H1 (cell line): ENCODE measurements at regions not wholly inside any gene's neighbourhood (a gene's known extent, or its start where the extent isn't known, plus 50 kb on each side); places are given as distances from the start of the nearest gene placed in this dataset.

ENCODE experiments used
- CTCF ChIA-PET: fragments of 300-600 bp; sonication (Branson Sonifier 250); formaldehyde crosslinking; loops from one replicate; lab custom pipeline; 2021; ENCODE audit not compliant: partially characterized antibody; lab: Charles Lee
- POLR2A ChIA-PET: fragments of 300-600 bp; sonication (Branson Sonifier 250); formaldehyde crosslinking; loops from one replicate; lab custom pipeline; 2021; ENCODE audit warnings: inconsistent platforms; ENCODE audit not compliant: partially characterized antibody; lab: Charles Lee
- DNase-seq, 2 experiments: peaks; one replicate each; pipeline versions ENCODE4 v3.0.0 to v3.0.0-alpha.2; 2010 to 2022; ENCODE audit warnings: low spot score in 2 of 2, low read depth in 1 of 2, mixed read lengths in 1 of 2
- FAIRE-seq: peaks from 2 replicates; lab custom pipeline; 2011; peaks lifted over from hg19 to GRCh38; lab: Jason Lieb, UNC
- H2AFZ ChIP-seq: 2 replicates; pipeline ENCODE4 v1.8.1; 2012; ENCODE audit warnings: low read length, inconsistent platforms
- H2AK5ac ChIP-seq: 2 replicates; pipeline ENCODE4 v1.6.1; 2013; ENCODE audit warnings: low read depth, low read length
- H2BK120ac ChIP-seq: replicated peaks from 2 replicates; pipeline ENCODE3; 2013; ENCODE audit warnings: low read depth, low read length, inconsistent platforms
- H2BK12ac ChIP-seq: 2 replicates; pipeline ENCODE4 v1.6.1; 2013; ENCODE audit warnings: low read depth, low read length
- H2BK15ac ChIP-seq: 2 replicates; pipeline ENCODE4 v1.6.1; 2013; ENCODE audit warnings: low read length
- H2BK20ac ChIP-seq: 2 replicates; pipeline ENCODE4 v1.6.1; 2013; ENCODE audit warnings: low read length
- H2BK5ac ChIP-seq: 2 replicates; pipeline ENCODE4 v1.6.1; 2013; ENCODE audit warnings: low read depth, low read length
- H3K14ac ChIP-seq: 2 replicates; pipeline ENCODE4 v1.6.1; 2013; ENCODE audit warnings: inconsistent platforms; ENCODE audit not compliant: insufficient read length
- H3K18ac ChIP-seq: 2 replicates; pipeline ENCODE4 v1.6.1; 2013; ENCODE audit warnings: low read length; ENCODE audit errors: extremely low read depth
- H3K23ac ChIP-seq: 2 replicates; pipeline ENCODE4 v1.6.1; 2013; ENCODE audit warnings: inconsistent platforms; ENCODE audit not compliant: insufficient read length
- H3K23me2 ChIP-seq: 2 replicates; pipeline ENCODE4 v1.6.1; 2013; ENCODE audit warnings: low read depth, low read length
- H3K27ac ChIP-seq: 2 replicates; pipeline ENCODE4 v1.6.1; 2011; ENCODE audit warnings: low read depth, low read length, inconsistent platforms
- H3K27me3 ChIP-seq, 4 experiments: replicated peaks in 1 of 4; 1 replicate in 1 of 4; 2 replicates in 3 of 4; pipeline versions ENCODE4 v1.6.1 to v1.8.1; 2011 to 2013; ENCODE audit warnings: low read length in 3 of 4, mild to moderate bottlenecking in 3 of 4, inconsistent platforms in 2 of 4, mixed read lengths in 2 of 4, moderate library complexity in 1 of 4; ENCODE audit not compliant: control insufficient read depth in 3 of 4, insufficient read depth in 3 of 4; ENCODE audit errors: extremely low read depth in 1 of 4
- H3K36me3 ChIP-seq, 4 experiments: 2 replicates each; pipeline versions ENCODE4 v1.6.1 to v1.8.1; 2011 to 2013; ENCODE audit warnings: mild to moderate bottlenecking in 4 of 4, low read length in 3 of 4, moderate library complexity in 2 of 4, control low read depth in 1 of 4, inconsistent platforms in 1 of 4; ENCODE audit not compliant: insufficient read depth in 4 of 4, control insufficient read depth in 2 of 4
- H3K4ac ChIP-seq: replicated peaks from 2 replicates; pipeline ENCODE3; 2013; ENCODE audit warnings: low read length, low read depth, mixed read lengths, inconsistent platforms; ENCODE audit not compliant: insufficient read length
- H3K4me1 ChIP-seq, 4 experiments: replicated peaks in 1 of 4; 1 replicate in 1 of 4; 2 replicates in 3 of 4; pipeline versions ENCODE4 v1.6.1 to v1.8.1; 2011 to 2013; ENCODE audit warnings: low read length in 3 of 4, inconsistent platforms in 2 of 4, mixed read lengths in 1 of 4; ENCODE audit not compliant: insufficient read depth in 4 of 4, control insufficient read depth in 3 of 4
- H3K4me2 ChIP-seq, 2 experiments: 2 replicates each; pipeline versions ENCODE4 v1.6.1 to v1.8.1; 2011 to 2013; ENCODE audit warnings: low read depth in 2 of 2, low read length in 2 of 2, control low read depth in 1 of 2, inconsistent platforms in 1 of 2, mild to moderate bottlenecking in 1 of 2; ENCODE audit not compliant: insufficient read depth in 1 of 2
- H3K4me3 ChIP-seq, 4 experiments: fragments of 200-600, 300-600 bp in 1 of 4; sonication (generic), shearing (Covaris generic), sonication (Bioruptor Twin) in 1 of 4; 2 replicates each; pipeline versions ENCODE4 v1.5.1 to v1.8.1; 2011 to 2016; ENCODE audit warnings: low read length in 4 of 4, low read depth in 3 of 4, control low read depth in 2 of 4, inconsistent platforms in 2 of 4, mild to moderate bottlenecking in 2 of 4, mixed read lengths in 1 of 4, moderate library complexity in 1 of 4; ENCODE audit not compliant: insufficient read depth in 2 of 4; ENCODE audit errors: extremely low read depth in 1 of 4
- H3K56ac ChIP-seq: replicated peaks from 2 replicates; pipeline ENCODE3; 2013; ENCODE audit warnings: low read depth, mild to moderate bottlenecking, mixed read lengths, low read length, inconsistent platforms; ENCODE audit not compliant: insufficient read length
- H3K79me1 ChIP-seq: 2 replicates; pipeline ENCODE4 v1.6.1; 2013; ENCODE audit warnings: low read depth, low read length, control low read depth
- H3K79me2 ChIP-seq, 2 experiments: 2 replicates each; pipeline versions ENCODE4 v1.6.1 to v1.8.1; 2012 to 2013; ENCODE audit warnings: low read length in 2 of 2, mild to moderate bottlenecking in 2 of 2, inconsistent platforms in 1 of 2; ENCODE audit not compliant: insufficient read depth in 2 of 2, control insufficient read depth in 1 of 2
- H3K9ac ChIP-seq, 4 experiments: replicated peaks in 1 of 4; 1 replicate in 1 of 4; 2 replicates in 3 of 4; pipeline versions ENCODE4 v1.6.1 to v1.8.1; 2011 to 2013; ENCODE audit warnings: low read depth in 3 of 4, low read length in 3 of 4, control low read depth in 2 of 4, mild to moderate bottlenecking in 2 of 4, moderate library complexity in 2 of 4, inconsistent platforms in 1 of 4; ENCODE audit errors: extremely low read depth in 1 of 4
- H3K9me3 ChIP-seq, 2 experiments: 2 replicates each; pipeline versions ENCODE4 v1.6.1 to v1.8.1; 2012 to 2013; ENCODE audit warnings: mild to moderate bottlenecking in 2 of 2, moderate library complexity in 2 of 2, control low read depth in 1 of 2, inconsistent platforms in 1 of 2, low read depth in 1 of 2, low read length in 1 of 2, mixed read lengths in 1 of 2; ENCODE audit not compliant: insufficient read depth in 2 of 2
- H4K20me1 ChIP-seq, 2 experiments: replicated peaks in 1 of 2; 2 replicates each; pipeline versions ENCODE3 to v1.8.1; 2011 to 2013; ENCODE audit warnings: inconsistent platforms in 2 of 2, low read length in 2 of 2, mild to moderate bottlenecking in 1 of 2; ENCODE audit not compliant: insufficient read depth in 2 of 2, control insufficient read depth in 1 of 2
- H4K5ac ChIP-seq: 2 replicates; pipeline ENCODE4 v1.6.1; 2013; ENCODE audit warnings: low read length, low read depth, mixed read lengths, inconsistent platforms; ENCODE audit not compliant: insufficient read length
- H4K8ac ChIP-seq: 2 replicates; pipeline ENCODE4 v1.8.0; 2013; ENCODE audit warnings: mild to moderate bottlenecking, moderate library complexity, low read length, inconsistent platforms; ENCODE audit not compliant: insufficient read depth; ENCODE audit errors: extremely low read depth
- H4K91ac ChIP-seq: replicated peaks from 2 replicates; pipeline ENCODE3; 2013; ENCODE audit warnings: low read length, mixed read lengths, inconsistent platforms; ENCODE audit not compliant: insufficient read length
- ATF3 ChIP-seq: IDR thresholded peaks from 2 replicates; pipeline ENCODE4 v1.6.1; 2011; ENCODE audit warnings: low read depth, mild to moderate bottlenecking, low read length; ENCODE audit not compliant: insufficient read depth
- BRCA1 ChIP-seq: IDR thresholded peaks from 2 replicates; pipeline ENCODE4 v1.6.1; 2012; ENCODE audit warnings: low read depth, low read length, improper control_type of control experiment
- CREB1 ChIP-seq: IDR thresholded peaks from 2 replicates; pipeline ENCODE4 v1.6.1; 2012; ENCODE audit warnings: inconsistent platforms
- EP300 ChIP-seq, 2 experiments: IDR thresholded peaks; 1 replicate in 1 of 2; 2 replicates in 1 of 2; pipeline ENCODE4 v1.6.1; 2011 to 2012; ENCODE audit warnings: low read depth in 2 of 2, low read length in 2 of 2, mild to moderate bottlenecking in 2 of 2, borderline replicate concordance in 1 of 2, inconsistent platforms in 1 of 2, moderate library complexity in 1 of 2
- EZH2 ChIP-seq: fragments of 200-600 bp; sonication (generic); IDR thresholded peaks from 2 replicates; pipeline ENCODE4 v1.7.1; 2012; ENCODE audit warnings: low read depth, mild to moderate bottlenecking, moderate library complexity, low read length, inconsistent platforms; ENCODE audit not compliant: severe bottlenecking
- HDAC2 ChIP-seq, 2 experiments: fragments of 300-600 bp in 1 of 2; sonication (generic) in 1 of 2; IDR thresholded peaks; 2 replicates each; pipeline ENCODE4 v1.6.1; 2011 to 2012; ENCODE audit warnings: low read depth in 2 of 2, low read length in 2 of 2, mild to moderate bottlenecking in 2 of 2, moderate library complexity in 2 of 2, borderline replicate concordance in 1 of 2, inconsistent platforms in 1 of 2
- HDAC6 ChIP-seq: IDR thresholded peaks from one replicate; pipeline ENCODE4 v1.7.1; 2012; ENCODE audit warnings: low read depth, mild to moderate bottlenecking, inconsistent platforms, low read length, moderate library complexity
- NRF1 ChIP-seq: IDR thresholded peaks from 2 replicates; pipeline ENCODE4 v1.6.1; 2011; ENCODE audit warnings: mild to moderate bottlenecking, low read depth, low read length, improper control_type of control experiment
- RFX5 ChIP-seq: IDR thresholded peaks from 2 replicates; pipeline ENCODE4 v1.6.1; 2011; ENCODE audit warnings: low read depth, low read length, improper control_type of control experiment, borderline replicate concordance
- SIRT6 ChIP-seq: IDR thresholded peaks from one replicate; pipeline ENCODE4 v1.7.1; 2012; ENCODE audit warnings: low read length, inconsistent platforms
- YY1 ChIP-seq: IDR thresholded peaks from 2 replicates; pipeline ENCODE4 v1.6.1; 2011; ENCODE audit warnings: low read depth, mild to moderate bottlenecking, low read length
- WGBS, 2 experiments: shearing (Covaris generic) in 1 of 2; methylation state at CpG; one replicate each; pipeline versions ENCODE4 v1.1.6 to v1.1.7; 2013 to 2015; ENCODE audit warnings: low lambda C conversion rate in 2 of 2, mixed read lengths in 2 of 2, inconsistent platforms in 1 of 2, low coverage in 1 of 2, missing lambda C conversion rate in 1 of 2; ENCODE audit not compliant: insufficient replicate concordance in 2 of 2, insufficient coverage in 1 of 2, insufficient read length in 1 of 2; ENCODE audit errors: extremely low coverage in 1 of 2, missing lambda C conversion rate in 1 of 2; 5-methylcytosine and 5-hydroxymethylcytosine counted together

DNA sequence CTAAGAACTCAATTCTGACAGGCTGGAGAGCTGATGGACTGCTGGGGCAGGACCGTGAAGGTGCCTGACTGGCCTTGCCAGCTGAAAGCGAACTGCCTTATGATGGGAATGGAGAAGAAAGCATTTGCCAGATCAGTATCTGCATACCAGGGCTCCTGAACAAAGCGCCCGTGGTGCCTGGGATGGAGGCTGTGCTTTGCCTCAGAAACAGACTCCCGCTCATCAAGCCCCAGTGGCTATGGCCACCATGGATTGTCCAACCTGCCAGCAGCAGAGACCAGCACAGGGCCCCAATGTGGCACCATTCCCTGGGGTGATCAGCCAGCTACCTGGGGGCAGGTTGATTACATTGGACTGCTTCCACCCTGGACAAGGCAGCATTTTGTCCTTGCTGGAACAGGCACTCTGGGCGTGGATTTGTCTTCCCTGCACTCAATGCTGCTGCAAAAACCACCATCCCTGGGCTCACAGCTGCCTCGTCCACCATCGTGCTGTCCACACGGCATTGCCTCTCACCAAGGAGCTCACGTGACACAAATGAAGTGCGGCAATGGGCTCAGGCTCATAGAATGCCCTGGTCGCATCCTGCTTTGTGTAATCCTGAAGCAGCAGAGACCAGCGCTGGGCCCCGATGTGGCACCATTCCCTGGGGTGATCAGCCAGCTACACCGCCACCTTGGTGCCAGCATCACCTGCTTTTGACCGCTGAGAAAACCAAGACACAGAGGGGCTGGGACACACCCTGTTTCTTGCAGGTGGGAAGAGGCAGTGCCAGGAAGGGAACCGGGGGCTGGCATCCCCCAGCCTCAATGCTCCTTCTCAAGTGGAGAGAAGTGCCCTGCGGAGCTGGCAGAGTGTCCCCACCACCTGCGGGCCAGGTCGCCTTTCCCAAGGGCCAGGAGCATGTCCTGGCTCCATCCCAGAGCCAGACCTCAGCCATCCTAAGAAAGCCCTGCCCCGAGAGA lies 1367.5 kb downstream of the BRD1 start:
- Histone ChIP-seq H3K4ac (no peak overlapping the region), H3K9ac (no peak overlapping the region), H3K14ac (no peak overlapping the region), H2BK120ac (no peak overlapping the region), H3K36me3 (no peaks in the 10 kb centered on the region), H3K27me3 (no peaks in the 10 kb centered on the region), H2AK5ac (no peak overlapping the region; the same call in 1 of the 2 replicates), H3K9me3 (no peaks in the 10 kb centered on the region), H3K4me1 (0 out of 7 replicates have a peak, but pooled peaks cover 0 to 2% (median 0%) of the 10 kb centered on the region in 4 experiments), H3K56ac (no peak overlapping the region), H2AFZ (no peak overlapping the region; the same call in 1 of the 2 replicates), H4K20me1 (no peaks in the 10 kb centered on the region), H2BK20ac (no peak overlapping the region; the same call in 1 of the 2 replicates), H3K4me2 (no peak overlapping the region), H2BK5ac (no peak overlapping the region), H3K79me1 (no peaks in the 10 kb centered on the region; the same call in 1 of the 2 replicates), H4K5ac (no peak overlapping the region), H2BK15ac (no peak overlapping the region), H2BK12ac (no peak overlapping the region), H3K23ac (no peak overlapping the region), H3K79me2 (no peaks in the 10 kb centered on the region), H3K27ac (no peak overlapping the region), H4K91ac (no peak overlapping the region), H3K4me3 (no peak overlapping the region), H3K18ac (no peak overlapping the region; the same call in 1 of the 2 replicates), H3K23me2 (no peaks in the 10 kb centered on the region), H4K8ac (no peak overlapping the region; the same call in 1 of the 2 replicates)
- DNase-seq, result no peak
- 85% methylated on average over 19 of the region's 21 CpGs; no CpG with 5 or more reads in 1 of the 2 experiments for WGBS, 2 experiments
- no peak for FAIRE-seq
- POLR2A ChIA-PET, result no interaction called here
- CTCF ChIA-PET, result interaction anchor here (0.5 kb wide), 1 partner anchor 1758 kb away, joined by 3 read pairs; no protein-coding TSS in a partner anchor
- no peak for TF ChIP-seq SIRT6
- TF ChIP-seq HDAC6, result no peak
- no peak for TF ChIP-seq YY1
- no peak for TF ChIP-seq BRCA1
- no peak for TF ChIP-seq CREB1
- no peak for TF ChIP-seq ATF3
- no peak for TF ChIP-seq HDAC2 (IDR thresholded peaks at IDR 0.05; ENCODE audit: borderline replicate concordance in 1 of 2, low read depth in 2 of 2, low read length in 2 of 2)
- no peak for TF ChIP-seq EZH2
- no peak for TF ChIP-seq RFX5
- no peak for TF ChIP-seq NRF1
- no peak for TF ChIP-seq EP300 (IDR thresholded peaks at IDR 0.05; ENCODE audit: borderline replicate concordance in 1 of 2, low read depth in 2 of 2, low read length in 2 of 2)
